HepG2 (cell line): ENCODE measurements at regions not wholly inside any gene's neighbourhood (a gene's known extent, or its start where the extent isn't known, plus 50 kb on each side); places are given as distances from the start of the nearest gene placed in this dataset.

ENCODE experiments used
- CBX1 ChIP-seq: IDR thresholded peaks from one replicate; pipeline ENCODE4 v1.6.1; 2016; ENCODE audit warnings: antibody characterized with exemption, low read depth
- MYNN ChIP-seq: sonication (generic); formaldehyde crosslinking; IDR thresholded peaks from 2 replicates; pipeline ENCODE4 v1.4.0; 2020; ENCODE audit warnings: mild to moderate bottlenecking, low read depth, missing genetic modification reagents
- RFX3 ChIP-seq: IDR thresholded peaks from 2 replicates; pipeline ENCODE4 v1.6.1; 2016; ENCODE audit warnings: missing biosample characterization, missing genetic modification reagents
- TFDP2 ChIP-seq: sonication (generic); formaldehyde crosslinking; IDR thresholded peaks from 2 replicates; pipeline ENCODE4 v1.4.0; 2020; ENCODE audit warnings: missing genetic modification reagents
- ZHX1 ChIP-seq: sonication (generic); formaldehyde crosslinking; IDR thresholded peaks from 2 replicates; pipeline ENCODE4 v1.8.1; 2022; ENCODE audit warnings: low read depth, mild to moderate bottlenecking, missing genetic modification reagents
- ZNF720 ChIP-seq: sonication (generic); formaldehyde crosslinking; IDR thresholded peaks from 2 replicates; pipeline ENCODE4 v1.4.0; 2020; ENCODE audit warnings: missing genetic modification reagents
- TF ChIP-seq, protein P1 (sequence below): sonication (generic); formaldehyde crosslinking; IDR thresholded peaks from 2 replicates; pipeline ENCODE4 v1.8.0; 2022; ENCODE audit warnings: mild to moderate bottlenecking, missing genetic modification reagents, borderline replicate concordance
- TF ChIP-seq, protein P2 (sequence below): sonication (generic); formaldehyde crosslinking; IDR thresholded peaks from 2 replicates; pipeline ENCODE4 v1.5.0; 2020; ENCODE audit warnings: mild to moderate bottlenecking, missing genetic modification reagents

DNA sequence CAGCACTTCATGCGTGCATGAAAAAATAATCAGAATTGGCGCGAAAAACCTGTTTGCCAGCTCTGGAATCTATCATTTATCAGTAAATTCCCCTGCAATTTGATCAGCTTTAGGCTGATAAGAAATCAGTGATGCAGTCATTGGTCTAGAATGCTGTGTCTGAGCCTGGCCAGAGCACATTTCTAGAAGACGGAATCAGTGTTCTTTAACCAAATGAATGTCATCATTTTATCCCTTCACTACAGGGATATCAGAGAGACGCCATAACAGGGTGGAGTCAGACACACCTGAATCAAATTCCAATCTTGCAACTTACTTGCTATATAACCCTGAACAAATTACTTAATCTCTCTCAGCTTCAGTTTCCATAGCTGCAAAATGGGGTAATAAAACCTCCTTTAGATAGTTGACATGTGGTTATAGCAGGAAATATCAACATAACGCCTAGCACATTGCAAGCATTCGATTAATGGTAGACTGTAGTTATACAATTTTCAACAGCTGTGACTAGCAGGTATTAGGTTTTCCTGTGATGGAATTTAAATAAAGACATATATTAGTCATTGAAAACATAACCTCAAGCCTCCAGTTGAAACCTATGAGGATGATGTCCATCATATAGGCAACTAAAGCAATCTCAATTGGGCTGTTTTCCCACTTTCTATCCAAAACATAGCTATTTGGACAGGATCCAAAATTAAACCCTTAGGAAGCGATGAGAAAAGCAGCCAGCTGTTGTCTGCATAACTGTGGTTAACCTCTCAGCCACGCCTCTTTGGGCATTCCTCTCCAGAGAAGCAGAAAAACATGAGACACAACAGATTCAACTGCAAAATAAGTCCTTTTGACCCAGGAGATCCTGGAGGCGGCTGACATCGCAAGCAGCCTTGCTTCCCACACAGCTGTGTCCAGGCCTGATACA is 51.6 kb upstream of the UBL3 start (continued):
- TF ChIP-seq ZHX1 (CRISPR knock-in tag) (no peak), ZNF720 (CRISPR knock-in tag) (no peak), RFX3 (CRISPR knock-in tag) (no peak), TFDP2 (CRISPR knock-in tag) (no peak), CBX1 (no peak), MYNN (CRISPR knock-in tag) (no peak)
- TF ChIP-seq, protein P1, sequence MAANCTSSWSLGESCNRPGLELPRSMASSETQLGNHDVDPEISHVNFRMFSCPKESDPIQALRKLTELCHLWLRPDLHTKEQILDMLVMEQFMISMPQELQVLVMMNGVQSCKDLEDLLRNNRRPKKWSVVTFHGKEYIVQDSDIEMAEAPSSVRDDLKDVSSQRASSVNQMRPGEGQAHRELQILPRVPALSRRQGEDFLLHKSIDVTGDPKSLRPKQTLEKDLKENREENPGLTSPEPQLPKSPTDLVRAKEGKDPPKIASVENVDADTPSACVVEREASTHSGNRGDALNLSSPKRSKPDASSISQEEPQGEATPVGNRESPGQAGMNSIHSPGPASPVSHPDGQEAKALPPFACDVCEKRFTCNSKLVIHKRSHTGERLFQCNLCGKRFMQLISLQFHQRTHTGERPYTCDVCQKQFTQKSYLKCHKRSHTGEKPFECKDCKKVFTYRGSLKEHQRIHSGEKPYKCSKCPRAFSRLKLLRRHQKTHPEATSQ, result no peak
- TF ChIP-seq, protein P2, sequence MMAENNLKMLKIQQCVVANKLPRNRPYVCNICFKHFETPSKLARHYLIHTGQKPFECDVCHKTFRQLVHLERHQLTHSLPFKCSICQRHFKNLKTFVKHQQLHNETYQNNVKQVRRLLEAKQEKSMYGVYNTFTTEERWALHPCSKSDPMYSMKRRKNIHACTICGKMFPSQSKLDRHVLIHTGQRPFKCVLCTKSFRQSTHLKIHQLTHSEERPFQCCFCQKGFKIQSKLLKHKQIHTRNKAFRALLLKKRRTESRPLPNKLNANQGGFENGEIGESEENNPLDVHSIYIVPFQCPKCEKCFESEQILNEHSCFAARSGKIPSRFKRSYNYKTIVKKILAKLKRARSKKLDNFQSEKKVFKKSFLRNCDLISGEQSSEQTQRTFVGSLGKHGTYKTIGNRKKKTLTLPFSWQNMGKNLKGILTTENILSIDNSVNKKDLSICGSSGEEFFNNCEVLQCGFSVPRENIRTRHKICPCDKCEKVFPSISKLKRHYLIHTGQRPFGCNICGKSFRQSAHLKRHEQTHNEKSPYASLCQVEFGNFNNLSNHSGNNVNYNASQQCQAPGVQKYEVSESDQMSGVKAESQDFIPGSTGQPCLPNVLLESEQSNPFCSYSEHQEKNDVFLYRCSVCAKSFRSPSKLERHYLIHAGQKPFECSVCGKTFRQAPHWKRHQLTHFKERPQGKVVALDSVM (CRISPR knock-in tag), result no peak
